ENCODE measurements at regions not wholly inside any gene's neighbourhood (a gene's known extent, or its start where the extent isn't known, plus 50 kb on each side); places are given as distances from the start of the nearest gene placed in this dataset.

DNA sequence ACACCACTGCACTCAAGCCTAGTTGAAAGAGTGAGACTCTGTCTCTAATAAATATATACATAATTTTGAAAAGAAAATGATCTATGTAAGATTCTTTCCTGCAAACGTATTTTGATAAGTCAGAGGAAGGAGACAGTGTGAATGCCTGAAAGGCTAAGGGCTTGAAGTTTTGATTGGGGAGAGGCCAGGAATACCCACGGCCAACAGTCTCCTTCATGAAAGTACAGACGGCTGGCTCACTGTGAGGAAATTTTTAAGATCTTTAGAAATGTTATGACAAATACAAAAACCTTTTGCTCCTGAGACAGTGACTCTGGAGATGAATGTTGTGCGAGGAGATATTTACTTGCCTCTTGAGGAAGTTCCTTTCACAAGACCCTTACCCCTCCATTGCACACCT lies 111.4 kb upstream of the KLHL13 start:
- H3K27me3 ChIP-seq: no peaks in the 10 kb centered on the region
- intact Hi-C loops (cut with DNase I): no loop called here
- H3K4me1 ChIP-seq (ENCODE audit: insufficient read depth): no peaks in the 10 kb centered on the region
- no peak overlapping the region for H3K4me3 ChIP-seq
- no peaks in the 10 kb centered on the region for H3K9me3 ChIP-seq
- H3K27ac ChIP-seq: no peak overlapping the region
- no peak for DNase-seq
- 32 to 44% (median 32%) methylated on average over 4 of the region's 4 CpGs for WGBS, 3 donors
- TF ChIP-seq POLR2A (IDR thresholded peaks at IDR 0.05): no peak
- TF ChIP-seq EP300 (IDR thresholded peaks at IDR 0.05): no peak
- TF ChIP-seq, protein P1, sequence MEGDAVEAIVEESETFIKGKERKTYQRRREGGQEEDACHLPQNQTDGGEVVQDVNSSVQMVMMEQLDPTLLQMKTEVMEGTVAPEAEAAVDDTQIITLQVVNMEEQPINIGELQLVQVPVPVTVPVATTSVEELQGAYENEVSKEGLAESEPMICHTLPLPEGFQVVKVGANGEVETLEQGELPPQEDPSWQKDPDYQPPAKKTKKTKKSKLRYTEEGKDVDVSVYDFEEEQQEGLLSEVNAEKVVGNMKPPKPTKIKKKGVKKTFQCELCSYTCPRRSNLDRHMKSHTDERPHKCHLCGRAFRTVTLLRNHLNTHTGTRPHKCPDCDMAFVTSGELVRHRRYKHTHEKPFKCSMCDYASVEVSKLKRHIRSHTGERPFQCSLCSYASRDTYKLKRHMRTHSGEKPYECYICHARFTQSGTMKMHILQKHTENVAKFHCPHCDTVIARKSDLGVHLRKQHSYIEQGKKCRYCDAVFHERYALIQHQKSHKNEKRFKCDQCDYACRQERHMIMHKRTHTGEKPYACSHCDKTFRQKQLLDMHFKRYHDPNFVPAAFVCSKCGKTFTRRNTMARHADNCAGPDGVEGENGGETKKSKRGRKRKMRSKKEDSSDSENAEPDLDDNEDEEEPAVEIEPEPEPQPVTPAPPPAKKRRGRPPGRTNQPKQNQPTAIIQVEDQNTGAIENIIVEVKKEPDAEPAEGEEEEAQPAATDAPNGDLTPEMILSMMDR (IDR thresholded peaks at IDR 0.05): no peak
- H3K36me3 ChIP-seq: no peaks in the 10 kb centered on the region

DNA sequence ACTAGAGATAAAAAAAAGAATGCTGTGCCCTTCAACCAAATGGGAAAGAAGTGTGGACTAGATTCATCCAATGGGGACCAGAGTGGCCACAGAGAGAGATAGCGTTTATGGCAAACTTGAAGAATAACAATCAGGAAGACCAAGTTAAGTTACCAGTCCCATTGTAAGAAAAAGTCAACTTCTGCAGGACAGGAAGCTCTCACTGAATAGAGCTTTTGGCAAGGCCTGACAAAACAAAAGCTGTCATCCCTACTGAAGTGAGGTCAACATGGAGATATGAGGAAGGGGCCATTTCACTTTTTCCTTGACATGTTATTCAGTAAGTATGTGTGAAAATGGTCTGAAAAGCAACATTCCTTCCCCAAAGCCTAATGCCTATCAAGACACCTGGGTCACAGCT lies 111.8 kb upstream of the KLHL13 start:
- H3K27ac ChIP-seq: no peak overlapping the region
- WGBS, 3 donors: 68 to 84% (median 78%) methylated on average over 1 of the region's 1 CpG
- no peaks in the 10 kb centered on the region for H3K9me3 ChIP-seq
- H3K4me3 ChIP-seq: no peak overlapping the region
- H3K4me1 ChIP-seq (ENCODE audit: insufficient read depth): no peaks in the 10 kb centered on the region
- TF ChIP-seq, protein P1 (IDR thresholded peaks at IDR 0.05): no peak
- no peak for TF ChIP-seq POLR2A (IDR thresholded peaks at IDR 0.05)
- TF ChIP-seq EP300 (IDR thresholded peaks at IDR 0.05): no peak
- intact Hi-C loops (cut with DNase I): no loop called here
- DNase-seq: no peak
- no peaks in the 10 kb centered on the region for H3K36me3 ChIP-seq
- H3K27me3 ChIP-seq: no peaks in the 10 kb centered on the region

DNA sequence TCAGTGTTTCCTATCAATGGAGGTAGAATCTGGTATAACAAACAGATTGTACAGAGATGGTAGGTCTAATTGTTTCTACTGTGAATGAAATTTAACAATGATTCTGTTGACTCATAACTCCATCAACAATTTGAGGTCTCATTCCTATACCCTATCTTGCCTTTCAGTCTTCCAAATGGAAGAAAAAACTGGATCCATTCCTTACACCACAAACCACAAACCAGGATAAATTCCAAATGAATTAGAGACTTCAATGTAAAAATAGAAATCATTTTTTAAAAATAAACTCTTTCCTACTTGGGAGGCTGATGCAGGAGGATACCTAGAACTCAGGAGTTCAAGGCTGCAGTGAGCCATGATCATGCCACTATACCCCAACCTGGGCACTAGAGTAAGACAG lies 114.4 kb upstream of the WDR44 start:
- H3K27me3 ChIP-seq: no peaks in the 10 kb centered on the region
- no peak for DNase-seq
- intact Hi-C loops (cut with DNase I): no loop called here
- no peaks in the 10 kb centered on the region for H3K36me3 ChIP-seq
- H3K27ac ChIP-seq: no peak overlapping the region
- no peak overlapping the region for H3K4me3 ChIP-seq
- H3K4me1 ChIP-seq (ENCODE audit: insufficient read depth): no peaks in the 10 kb centered on the region
- TF ChIP-seq POLR2A (IDR thresholded peaks at IDR 0.05): no peak
- TF ChIP-seq, protein P1 (IDR thresholded peaks at IDR 0.05): no peak
- TF ChIP-seq EP300 (IDR thresholded peaks at IDR 0.05): no peak
- H3K9me3 ChIP-seq: no peaks in the 10 kb centered on the region

DNA sequence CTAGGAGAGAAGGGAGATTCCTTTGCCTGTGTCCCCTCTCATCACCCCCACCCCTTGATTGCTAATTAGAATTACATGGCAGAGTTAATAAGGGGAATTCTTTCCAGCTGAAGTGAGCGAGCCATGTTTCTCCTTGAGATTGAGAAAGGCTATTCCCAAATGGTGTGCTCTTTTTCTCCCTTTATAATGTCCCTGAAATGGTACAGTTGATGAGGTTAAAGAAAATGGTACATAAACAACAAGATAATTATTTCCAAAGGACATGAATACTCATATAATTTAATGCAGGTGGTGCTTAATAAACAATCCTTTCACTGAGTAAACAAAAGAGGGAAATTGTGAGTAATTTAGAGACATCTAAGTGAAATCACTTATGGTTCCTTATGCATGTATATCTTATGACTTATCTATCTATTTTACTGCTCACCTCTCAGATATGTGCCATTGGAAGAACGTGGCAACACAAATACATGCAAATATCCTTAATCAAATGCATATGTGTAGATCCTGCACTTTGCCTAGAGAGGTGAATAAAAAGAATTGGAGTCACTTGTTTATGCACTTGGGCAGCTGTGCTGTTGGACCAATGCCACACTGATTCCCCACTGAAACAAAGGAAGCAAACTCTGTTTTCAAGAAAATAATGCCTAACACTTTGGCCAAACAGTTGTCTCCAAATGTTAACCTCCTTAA lies 106.6 kb upstream of the WDR44 start:
- no peak overlapping the region for H3K4me3 ChIP-seq
- H3K27ac ChIP-seq: peak overlapping the region in 1 of 2 donors; percentile 49
- H3K4me1 ChIP-seq (ENCODE audit: insufficient read depth): no peaks in the 10 kb centered on the region
- intact Hi-C loops (cut with DNase I): no loop called here
- no peaks in the 10 kb centered on the region for H3K9me3 ChIP-seq
- WGBS, 3 donors: 23 to 30% (median 29%) methylated on average over 2 of the region's 2 CpGs
- H3K27me3 ChIP-seq: no peaks in the 10 kb centered on the region
- no peak for TF ChIP-seq POLR2A (IDR thresholded peaks at IDR 0.05)
- TF ChIP-seq EP300 (IDR thresholded peaks at IDR 0.05): no peak
- TF ChIP-seq, protein P1 (IDR thresholded peaks at IDR 0.05): no peak
- H3K36me3 ChIP-seq: no peaks in the 10 kb centered on the region
- DNase-seq: peak in 2 of 5 donors; percentile 12 to 33

Data from ovary (tissue), 7 donors.